Anterior cingulate cortex (tissue), 58 donors: ENCODE measurements at regions not wholly inside any gene's neighbourhood (a gene's known extent, or its start where the extent isn't known, plus 50 kb on each side); places are given as distances from the start of the nearest gene placed in this dataset.
"Not testable (repeated sequence)": the region's sequence is repeated elsewhere in the genome, so short reads cannot be mapped to it uniquely, and the experiment has no call there.

Experiments used
- DNase-seq, 58 donors: peaks; one replicate each; lab custom pipeline; 2025; lab: John Stamatoyannopoulos, UW

- no peak for DNase-seq
Observed at GRCh38 chr3:115204475-115204874, 57.4 kb upstream of the ZBTB20 start.

- no peak for DNase-seq
Observed at GRCh38 chr3:115208066-115208750, 61.1 kb upstream of the ZBTB20 start.

GRCh38 chr3:115211810-115212492, 64.9 kb upstream of the ZBTB20 start:
- DNase-seq: no peak

- DNase-seq: no peak
Observed at GRCh38 chr3:115212615-115213014, 65.5 kb upstream of the ZBTB20 start.

- not testable (repeated sequence) for DNase-seq
Observed at GRCh38 chr3:115213052-115213451, 66.0 kb upstream of the ZBTB20 start.

- DNase-seq: no peak
Observed at GRCh38 chr3:115217292-115217677, 70.2 kb upstream of the ZBTB20 start.

GRCh38 chr3:115217678-115218451, 70.8 kb upstream of the ZBTB20 start:
- peak in 16 of 58 donors; percentile 0 to 39 (median 9) for DNase-seq

GRCh38 chr3:115218859-115219258, 71.8 kb upstream of the ZBTB20 start:
- DNase-seq: no peak

- no peak for DNase-seq
Observed at GRCh38 chr3:115224687-115225086, 77.6 kb upstream of the ZBTB20 start.

GRCh38 chr3:115226844-115227445, 79.9 kb upstream of the ZBTB20 start:
- DNase-seq: no peak

- DNase-seq: no peak
Observed at GRCh38 chr3:115227461-115227860, 80.4 kb upstream of the ZBTB20 start.

GRCh38 chr3:115228266-115228665, 81.2 kb upstream of the ZBTB20 start:
- no peak for DNase-seq

- no peak for DNase-seq
Observed at GRCh38 chr3:115232167-115232566, 85.1 kb upstream of the ZBTB20 start.

- no peak for DNase-seq
Observed at GRCh38 chr3:115233021-115233420, 85.9 kb upstream of the ZBTB20 start.

- no peak for DNase-seq
Observed at GRCh38 chr3:115236496-115236895, 89.4 kb upstream of the ZBTB20 start.

- DNase-seq: peak in 50 of 58 donors; percentile 0 to 78 (median 29)
Observed at GRCh38 chr3:115239717-115240116, 92.6 kb upstream of the ZBTB20 start.

- no peak for DNase-seq
Observed at GRCh38 chr3:115244350-115244749, 97.3 kb upstream of the ZBTB20 start.

GRCh38 chr3:115245438-115245837, 98.3 kb upstream of the ZBTB20 start:
- DNase-seq: no peak

- DNase-seq: no peak
Observed at GRCh38 chr3:115245899-115246298, 98.8 kb upstream of the ZBTB20 start.

- DNase-seq: no peak
Observed at GRCh38 chr3:115246461-115247020, 99.5 kb upstream of the ZBTB20 start.

- no peak for DNase-seq
Observed at GRCh38 chr3:115248274-115248673, 101.2 kb upstream of the ZBTB20 start.
